ENCODE measurements at regions not wholly inside any gene's neighbourhood (a gene's known extent, or its start where the extent isn't known, plus 50 kb on each side); places are given as distances from the start of the nearest gene placed in this dataset.

DNA sequence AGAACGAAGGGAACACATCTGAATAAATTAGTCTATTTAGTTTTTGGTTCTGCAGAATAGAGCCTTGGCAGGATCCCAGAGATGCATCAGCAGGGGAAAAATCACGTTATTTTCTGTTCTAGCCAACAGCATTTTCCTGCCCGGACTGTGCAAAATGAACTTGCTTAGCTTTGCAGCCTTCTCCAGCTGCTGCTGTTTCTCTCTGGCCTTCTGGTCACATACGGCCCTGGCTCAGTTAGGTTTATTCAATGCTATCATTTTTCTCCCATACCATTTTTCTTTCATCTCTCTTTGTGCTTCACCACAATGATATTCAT lies 110.4 kb upstream of the KL start:
- TF ChIP-seq MXI1 (conservative IDR thresholded peaks at IDR 0.05; ENCODE audit: poor library complexity, severe bottlenecking) (no peak), EZH2 (IDR thresholded peaks at IDR 0.05; ENCODE audit: borderline replicate concordance, insufficient read depth, low read length, poor library complexity, severe bottlenecking) (no peak), TAF1 (IDR thresholded peaks at IDR 0.05; ENCODE audit: low read depth) (no peak), EP300 (conservative IDR thresholded peaks at IDR 0.05; ENCODE audit: poor library complexity, severe bottlenecking) (no peak), SMC3 (conservative IDR thresholded peaks at IDR 0.05; ENCODE audit: poor library complexity) (no peak), RAD21 (conservative IDR thresholded peaks at IDR 0.05) (no peak), POLR2AphosphoS5 (IDR thresholded peaks at IDR 0.05) (no peak)
- TF ChIP-seq, protein P1, sequence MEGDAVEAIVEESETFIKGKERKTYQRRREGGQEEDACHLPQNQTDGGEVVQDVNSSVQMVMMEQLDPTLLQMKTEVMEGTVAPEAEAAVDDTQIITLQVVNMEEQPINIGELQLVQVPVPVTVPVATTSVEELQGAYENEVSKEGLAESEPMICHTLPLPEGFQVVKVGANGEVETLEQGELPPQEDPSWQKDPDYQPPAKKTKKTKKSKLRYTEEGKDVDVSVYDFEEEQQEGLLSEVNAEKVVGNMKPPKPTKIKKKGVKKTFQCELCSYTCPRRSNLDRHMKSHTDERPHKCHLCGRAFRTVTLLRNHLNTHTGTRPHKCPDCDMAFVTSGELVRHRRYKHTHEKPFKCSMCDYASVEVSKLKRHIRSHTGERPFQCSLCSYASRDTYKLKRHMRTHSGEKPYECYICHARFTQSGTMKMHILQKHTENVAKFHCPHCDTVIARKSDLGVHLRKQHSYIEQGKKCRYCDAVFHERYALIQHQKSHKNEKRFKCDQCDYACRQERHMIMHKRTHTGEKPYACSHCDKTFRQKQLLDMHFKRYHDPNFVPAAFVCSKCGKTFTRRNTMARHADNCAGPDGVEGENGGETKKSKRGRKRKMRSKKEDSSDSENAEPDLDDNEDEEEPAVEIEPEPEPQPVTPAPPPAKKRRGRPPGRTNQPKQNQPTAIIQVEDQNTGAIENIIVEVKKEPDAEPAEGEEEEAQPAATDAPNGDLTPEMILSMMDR (IDR thresholded peaks at IDR 0.05; ENCODE audit: poor library complexity, severe bottlenecking): no peak
- TF ChIP-seq, protein P2, sequence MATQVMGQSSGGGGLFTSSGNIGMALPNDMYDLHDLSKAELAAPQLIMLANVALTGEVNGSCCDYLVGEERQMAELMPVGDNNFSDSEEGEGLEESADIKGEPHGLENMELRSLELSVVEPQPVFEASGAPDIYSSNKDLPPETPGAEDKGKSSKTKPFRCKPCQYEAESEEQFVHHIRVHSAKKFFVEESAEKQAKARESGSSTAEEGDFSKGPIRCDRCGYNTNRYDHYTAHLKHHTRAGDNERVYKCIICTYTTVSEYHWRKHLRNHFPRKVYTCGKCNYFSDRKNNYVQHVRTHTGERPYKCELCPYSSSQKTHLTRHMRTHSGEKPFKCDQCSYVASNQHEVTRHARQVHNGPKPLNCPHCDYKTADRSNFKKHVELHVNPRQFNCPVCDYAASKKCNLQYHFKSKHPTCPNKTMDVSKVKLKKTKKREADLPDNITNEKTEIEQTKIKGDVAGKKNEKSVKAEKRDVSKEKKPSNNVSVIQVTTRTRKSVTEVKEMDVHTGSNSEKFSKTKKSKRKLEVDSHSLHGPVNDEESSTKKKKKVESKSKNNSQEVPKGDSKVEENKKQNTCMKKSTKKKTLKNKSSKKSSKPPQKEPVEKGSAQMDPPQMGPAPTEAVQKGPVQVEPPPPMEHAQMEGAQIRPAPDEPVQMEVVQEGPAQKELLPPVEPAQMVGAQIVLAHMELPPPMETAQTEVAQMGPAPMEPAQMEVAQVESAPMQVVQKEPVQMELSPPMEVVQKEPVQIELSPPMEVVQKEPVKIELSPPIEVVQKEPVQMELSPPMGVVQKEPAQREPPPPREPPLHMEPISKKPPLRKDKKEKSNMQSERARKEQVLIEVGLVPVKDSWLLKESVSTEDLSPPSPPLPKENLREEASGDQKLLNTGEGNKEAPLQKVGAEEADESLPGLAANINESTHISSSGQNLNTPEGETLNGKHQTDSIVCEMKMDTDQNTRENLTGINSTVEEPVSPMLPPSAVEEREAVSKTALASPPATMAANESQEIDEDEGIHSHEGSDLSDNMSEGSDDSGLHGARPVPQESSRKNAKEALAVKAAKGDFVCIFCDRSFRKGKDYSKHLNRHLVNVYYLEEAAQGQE (IDR thresholded peaks at IDR 0.05; ENCODE audit: borderline replicate concordance): no peak
- H3K79me2 ChIP-seq (replicated peaks; ENCODE audit: insufficient read depth, low read length): no peaks in the 10 kb centered on the region
- H3K27ac ChIP-seq (ENCODE audit: low read length): no peak overlapping the region

DNA sequence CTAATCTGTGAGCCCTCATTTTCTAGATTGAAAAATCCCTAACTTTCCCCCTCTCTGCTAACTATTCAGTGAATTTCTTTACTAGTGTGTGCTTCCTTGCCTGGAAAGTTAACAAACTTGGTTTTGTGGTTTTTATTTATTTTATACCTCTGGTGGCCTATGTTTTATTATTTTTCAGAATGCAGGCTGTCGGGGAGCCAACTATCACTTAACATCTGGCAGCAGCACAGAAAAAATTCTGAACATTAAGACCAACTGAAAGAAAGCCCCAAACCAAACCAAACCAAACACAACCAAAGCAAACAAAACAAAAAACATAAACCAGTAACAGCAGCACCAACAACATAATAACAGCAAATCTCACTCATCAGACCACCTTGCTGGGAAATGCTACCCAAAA lies 109.0 kb upstream of the KL start:
- Histone ChIP-seq H3K9ac (ENCODE audit: low read length) (no peak overlapping the region), H3K9me2 (ENCODE audit: insufficient read depth, low read length) (no peaks in the 10 kb centered on the region), H3K9me3 (ENCODE audit: low read length) (no peaks in the 10 kb centered on the region), H3K36me3 (ENCODE audit: insufficient read depth, low read length) (no peaks in the 10 kb centered on the region), H3K4me3 (ENCODE audit: low read length) (no peak overlapping the region), H3F3A (ENCODE audit: insufficient read depth, low read length, poor library complexity, severe bottlenecking) (no peaks in the 10 kb centered on the region), H4K20me1 (ENCODE audit: insufficient read depth) (no peaks in the 10 kb centered on the region), H3K27me3 (ENCODE audit: insufficient read depth, low read depth, low read length) (no peaks in the 10 kb centered on the region), H3K4me2 (ENCODE audit: low read length) (no peak overlapping the region), H3K79me2 (replicated peaks; ENCODE audit: insufficient read depth, low read length) (no peaks in the 10 kb centered on the region), H2AFZ (ENCODE audit: low read depth, low read length) (no peak overlapping the region), H3K27ac (ENCODE audit: low read length) (no peak overlapping the region)
- TF ChIP-seq TAF1 (IDR thresholded peaks at IDR 0.05; ENCODE audit: low read depth) (no peak), EZH2 (IDR thresholded peaks at IDR 0.05; ENCODE audit: borderline replicate concordance, insufficient read depth, low read length, poor library complexity, severe bottlenecking) (no peak), SMC3 (conservative IDR thresholded peaks at IDR 0.05; ENCODE audit: poor library complexity) (no peak), MXI1 (conservative IDR thresholded peaks at IDR 0.05; ENCODE audit: poor library complexity, severe bottlenecking) (no peak), EP300 (conservative IDR thresholded peaks at IDR 0.05; ENCODE audit: poor library complexity, severe bottlenecking) (no peak), POLR2AphosphoS5 (IDR thresholded peaks at IDR 0.05) (no peak)
- TF ChIP-seq, protein P2 (IDR thresholded peaks at IDR 0.05; ENCODE audit: borderline replicate concordance): no peak

More for the DNA sequence above, 110.4 kb upstream of the KL start:
- H2AFZ ChIP-seq (ENCODE audit: low read depth, low read length): no peak overlapping the region
- no peaks in the 10 kb centered on the region for H3K9me3 ChIP-seq (ENCODE audit: low read length)
- H3K27me3 ChIP-seq (ENCODE audit: insufficient read depth, low read depth, low read length): no peaks in the 10 kb centered on the region
- H4K20me1 ChIP-seq (ENCODE audit: insufficient read depth): no peaks in the 10 kb centered on the region
- no peak overlapping the region for H3K4me3 ChIP-seq (ENCODE audit: low read length)
- no peaks in the 10 kb centered on the region for H3K36me3 ChIP-seq (ENCODE audit: insufficient read depth, low read length)
- no peak overlapping the region for H3K4me2 ChIP-seq (ENCODE audit: low read length)
- H3K9ac ChIP-seq (ENCODE audit: low read length): no peak overlapping the region
- no peaks in the 10 kb centered on the region for H3K9me2 ChIP-seq (ENCODE audit: insufficient read depth, low read length)
- no peaks in the 10 kb centered on the region for H3F3A ChIP-seq (ENCODE audit: insufficient read depth, low read length, poor library complexity, severe bottlenecking)
